HG02885 (cell line): ENCODE measurements at regions not wholly inside any gene's neighbourhood (a gene's known extent, or its start where the extent isn't known, plus 50 kb on each side); places are given as distances from the start of the nearest gene placed in this dataset.

Source experiments
- ATAC-seq: cut with Tn5 transposase; IDR thresholded peaks from one replicate; pipeline ENCODE4 v1.9.1; 2021; ENCODE audit warnings: mild to moderate bottlenecking; ENCODE audit not compliant: unreplicated experiment, poor library complexity

GRCh38 chr5:174229514-174230370, 184.2 kb downstream of the NSG2 start:
- ATAC-seq: no peak

DNA sequence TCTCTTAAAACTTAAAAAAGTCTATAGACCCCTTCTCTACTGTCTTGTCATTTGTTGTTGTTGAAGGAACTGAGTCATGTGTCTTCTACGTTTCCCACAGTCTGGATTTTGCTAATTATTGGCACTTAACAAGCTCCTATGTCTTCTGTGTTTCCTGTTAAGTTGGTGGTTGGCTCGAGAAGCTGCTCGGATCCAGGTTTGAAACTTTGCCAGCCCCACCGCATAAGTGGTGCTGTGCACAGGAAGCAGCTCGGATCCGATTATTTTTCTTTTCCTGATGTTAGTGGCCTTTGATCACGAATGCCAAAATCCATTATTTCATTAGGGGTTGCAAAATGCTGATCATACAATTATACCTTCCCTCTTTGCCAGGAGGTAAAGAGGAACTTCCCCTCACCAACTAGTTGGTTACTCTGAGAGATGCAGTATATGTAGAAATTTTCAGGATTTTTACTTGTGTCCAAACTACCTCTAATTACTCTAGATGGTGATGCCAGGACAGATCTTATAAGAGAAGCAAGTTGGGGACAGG, 186.5 kb downstream of the NSG2 start:
- ATAC-seq: no peak

DNA sequence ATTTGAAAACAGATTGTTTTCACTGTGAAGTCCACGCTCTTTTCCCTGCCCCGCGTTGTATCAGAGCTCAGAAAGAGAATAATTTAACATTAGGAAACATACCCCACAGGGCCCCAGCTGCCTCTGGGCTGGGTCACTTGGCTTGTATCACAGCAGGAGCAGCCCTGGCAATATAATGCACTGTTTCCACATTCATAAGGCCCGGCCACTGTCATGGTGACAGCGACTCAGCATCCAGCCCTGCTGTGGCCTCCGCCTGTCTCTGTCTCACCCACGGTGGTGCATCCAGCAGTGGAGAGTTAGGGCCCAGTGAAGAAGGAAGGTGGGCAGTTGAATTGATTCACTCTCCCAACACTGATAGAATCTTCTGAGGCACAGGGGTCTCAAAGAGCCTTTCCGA, 188.9 kb downstream of the NSG2 start:
- no peak for ATAC-seq

DNA sequence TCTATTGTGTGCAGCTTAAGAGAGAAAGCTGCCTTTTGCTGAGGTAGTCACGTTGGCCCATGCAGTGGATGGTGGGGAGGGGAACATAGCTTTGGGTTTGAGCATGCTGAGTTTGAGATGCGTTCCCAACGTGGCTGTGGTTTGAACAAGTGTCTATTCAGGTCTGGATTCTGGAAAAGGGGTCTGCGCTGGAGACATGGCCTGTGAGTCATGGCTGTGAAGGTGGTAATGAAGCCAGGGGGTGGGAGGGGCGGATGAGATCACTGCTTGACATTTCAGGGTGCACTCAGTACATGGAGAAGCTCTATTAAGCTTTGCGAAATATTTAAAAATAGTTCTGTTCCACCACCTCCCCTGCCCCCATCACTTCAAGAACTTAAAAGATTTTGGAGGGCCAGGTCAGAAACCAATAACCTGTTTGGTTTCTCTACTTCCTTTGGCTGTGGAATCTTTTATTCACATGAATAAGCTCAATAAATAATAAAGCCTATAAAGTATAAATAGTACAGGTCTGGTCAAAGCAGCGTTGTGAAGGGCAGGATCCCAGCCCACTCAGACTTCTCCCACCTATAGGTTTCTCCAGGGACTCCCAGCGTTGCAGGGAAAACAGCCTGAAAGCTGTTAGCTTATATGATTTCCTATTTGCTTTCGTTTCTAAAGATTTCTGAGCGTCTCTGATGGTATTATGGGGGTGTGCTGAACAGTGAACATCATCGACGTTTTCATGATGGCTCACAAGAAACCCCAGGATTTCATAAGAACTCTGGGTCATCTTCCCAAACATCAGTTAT, 189.9 kb downstream of the NSG2 start:
- ATAC-seq: no peak

DNA sequence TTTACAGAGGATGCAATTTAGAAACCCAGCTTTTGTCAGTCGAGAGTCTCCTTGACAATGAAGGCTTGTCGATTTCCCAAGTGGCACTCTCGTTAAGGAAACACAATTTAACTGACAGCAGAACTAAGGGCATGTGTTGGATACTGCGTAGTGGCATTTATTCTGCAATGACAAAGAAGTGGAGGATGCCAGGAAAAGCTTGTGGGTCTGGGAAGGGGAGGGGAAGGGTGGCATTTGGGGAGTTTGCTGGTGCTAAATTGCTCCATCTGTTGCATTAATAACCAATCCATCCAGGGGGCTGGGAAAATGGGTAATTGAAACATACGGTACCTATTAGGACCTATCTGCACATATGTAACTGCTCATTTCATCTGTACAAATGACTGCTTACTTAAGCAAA, 190.6 kb downstream of the NSG2 start:
- ATAC-seq: no peak

GRCh38 chr5:174239718-174240117, 194.2 kb downstream of the NSG2 start:
- no peak for ATAC-seq

DNA sequence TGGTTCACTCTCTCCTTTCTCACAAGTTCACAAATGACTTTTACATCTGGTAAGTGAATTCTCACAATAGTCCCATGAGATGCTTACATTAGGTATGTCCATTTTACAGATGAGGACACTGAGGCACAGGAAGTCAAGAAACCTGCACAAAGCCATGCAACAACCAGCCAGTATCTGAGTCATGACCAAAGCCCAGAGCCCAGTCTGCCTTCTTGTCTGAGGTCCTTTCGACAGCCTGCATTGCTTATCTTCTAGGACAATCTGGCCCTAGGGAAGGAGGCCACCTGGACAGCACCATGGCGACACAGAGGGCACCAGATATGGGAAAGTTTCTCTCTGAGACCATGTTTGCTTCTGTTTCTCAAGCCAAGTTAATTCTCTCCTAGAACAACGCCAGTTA, 197.1 kb downstream of the NSG2 start:
- no peak for ATAC-seq

DNA sequence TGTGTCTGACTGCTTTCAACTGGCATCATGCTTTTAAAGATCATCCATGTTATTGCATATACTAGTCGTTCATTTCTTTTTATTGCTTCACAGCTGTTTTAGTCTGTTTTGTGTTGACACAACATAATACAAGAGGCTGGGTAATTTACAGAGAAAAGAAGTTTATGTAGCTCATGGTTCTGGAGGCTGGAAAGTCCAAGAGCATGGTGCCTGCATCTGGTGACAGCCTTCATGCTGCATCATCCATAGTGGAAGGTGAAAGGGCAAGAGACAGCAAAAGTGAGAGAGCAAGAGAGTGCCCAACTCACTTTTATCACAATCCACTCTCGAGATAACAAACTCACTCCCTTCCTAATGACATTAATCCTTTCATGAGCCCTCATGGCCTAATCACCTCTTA, 198.4 kb downstream of the NSG2 start:
- no peak for ATAC-seq

DNA sequence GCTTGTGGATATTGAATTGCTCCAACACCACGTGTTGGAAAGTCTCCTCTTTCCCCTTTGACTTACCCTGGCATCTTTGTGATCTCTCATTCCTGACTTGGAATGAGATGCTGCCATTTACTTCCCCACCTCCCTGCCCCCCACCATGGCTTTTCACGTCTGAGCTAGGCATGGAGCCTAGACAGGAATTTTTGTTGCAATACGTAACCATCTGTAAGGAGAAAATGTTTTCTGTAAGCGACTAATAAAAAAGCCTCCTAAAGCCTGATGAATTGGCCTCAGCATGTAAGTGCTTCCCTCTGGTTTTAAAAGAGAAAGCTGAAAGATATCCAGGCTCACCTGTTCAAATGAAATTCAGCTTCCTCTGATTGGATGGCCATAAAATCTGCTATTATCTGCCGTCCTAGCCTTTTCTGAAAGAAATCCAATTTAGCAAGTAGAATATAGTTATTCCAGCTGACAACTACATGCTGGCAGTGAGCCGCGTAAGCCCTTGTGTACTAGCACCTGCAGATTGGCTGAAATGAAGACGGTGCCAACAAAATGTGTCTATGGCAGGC, 200.1 kb downstream of the NSG2 start:
- ATAC-seq: no peak

DNA sequence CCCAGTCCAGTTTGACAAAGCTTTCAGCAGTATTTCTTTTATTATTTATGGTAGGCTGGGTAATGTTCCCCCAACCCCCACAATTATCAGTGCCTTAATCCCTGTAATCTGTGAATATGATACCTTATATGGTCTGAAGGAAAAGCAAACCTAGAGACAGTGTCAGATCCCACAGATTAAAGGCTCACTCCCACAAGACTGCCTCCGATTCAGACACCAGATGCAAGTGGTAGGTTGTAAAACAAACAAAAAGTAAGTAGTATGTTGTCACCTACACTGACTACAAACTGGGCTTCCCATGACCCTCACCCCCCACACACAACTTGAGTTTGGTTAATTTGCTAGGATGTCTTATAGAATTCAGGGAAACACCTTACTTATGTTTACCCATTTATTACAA, 201.2 kb downstream of the NSG2 start:
- no peak for ATAC-seq

DNA sequence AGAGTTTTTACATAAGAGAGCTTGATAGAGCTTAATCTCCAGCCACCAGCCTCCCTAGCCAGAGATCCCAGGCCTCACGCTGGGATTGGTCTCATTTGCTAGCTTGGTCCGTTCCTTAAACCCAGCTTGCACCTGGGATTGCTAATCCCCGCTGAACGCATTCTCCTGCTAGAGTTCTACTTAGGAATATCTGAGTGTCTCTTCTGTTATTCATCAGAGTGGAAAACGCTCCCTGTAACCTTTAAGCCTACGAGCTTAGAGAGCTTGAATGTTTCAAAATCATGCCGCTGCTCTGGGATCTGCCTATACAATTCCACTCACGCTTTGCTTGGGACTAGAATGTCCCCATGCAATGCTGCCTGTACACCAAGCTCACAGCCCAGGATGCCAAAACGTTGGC, 201.8 kb downstream of the NSG2 start:
- no peak for ATAC-seq

DNA sequence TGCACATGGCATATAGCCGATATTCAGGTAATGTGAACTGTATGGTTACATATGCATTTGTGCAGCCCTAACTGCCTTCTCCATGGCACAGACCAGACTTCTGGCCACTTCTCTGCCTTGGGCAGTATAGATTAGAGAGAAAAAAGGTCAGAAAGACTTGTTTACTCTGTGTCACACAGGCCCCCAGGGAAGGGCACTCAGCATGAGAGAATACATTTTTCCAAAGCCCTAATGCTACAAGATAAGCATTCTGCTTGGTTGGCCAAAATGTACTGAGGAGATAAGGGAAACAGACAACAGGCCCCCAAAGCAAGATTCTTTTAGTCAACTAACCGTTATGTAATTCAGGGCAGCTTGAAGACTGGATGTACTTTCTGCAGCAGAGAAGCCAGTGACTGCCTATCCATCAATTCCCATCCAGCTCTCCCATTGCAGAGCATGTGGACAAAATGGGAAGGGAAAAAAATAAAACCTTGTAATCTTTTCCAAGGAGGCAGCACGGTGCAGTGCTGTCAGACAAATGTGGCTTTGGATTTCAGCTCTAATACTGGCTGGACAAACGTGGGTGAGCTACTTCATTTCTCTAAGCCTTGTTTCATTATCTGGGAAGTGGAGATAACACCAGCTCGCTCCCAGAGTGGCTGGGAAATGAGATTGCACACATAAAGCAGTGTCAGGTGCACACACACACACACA, 205.9 kb downstream of the NSG2 start:
- ATAC-seq: no peak

GRCh38 chr5:174252121-174252520, 206.6 kb downstream of the NSG2 start:
- ATAC-seq: no peak

DNA sequence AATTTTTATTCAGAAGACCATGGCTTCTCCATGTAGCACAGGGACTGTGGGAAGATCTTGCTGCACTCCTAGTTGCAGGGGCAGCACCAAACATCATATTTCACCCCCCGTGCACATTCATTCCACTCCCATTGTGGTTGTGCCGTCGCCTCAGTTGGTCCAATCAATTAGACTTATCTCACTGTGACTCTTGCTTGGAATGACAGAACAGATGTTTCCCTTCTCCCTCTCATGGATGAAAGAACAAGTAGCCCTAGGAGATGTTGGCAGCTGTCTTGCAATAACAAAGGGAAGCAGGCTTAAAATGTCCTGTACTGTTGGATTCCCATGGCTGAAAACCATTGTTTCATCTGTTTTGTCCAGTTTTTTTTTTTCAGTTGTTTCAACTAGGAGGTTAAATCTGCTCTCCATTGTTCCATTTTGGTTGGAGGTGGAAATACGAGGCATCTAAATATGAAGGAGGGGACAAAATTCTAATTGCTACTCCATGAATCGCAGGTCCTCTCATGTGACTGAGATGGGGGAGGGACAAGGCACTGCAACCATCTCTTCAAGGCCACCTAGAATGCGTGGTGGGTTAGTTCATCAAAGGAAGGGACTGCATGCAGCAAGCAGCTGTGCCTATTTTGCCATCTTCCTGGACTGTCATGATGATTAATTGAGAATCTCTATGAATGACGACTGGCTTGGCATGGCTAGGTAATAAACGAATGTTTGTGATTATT, 214.4 kb downstream of the NSG2 start:
- no peak for ATAC-seq

DNA sequence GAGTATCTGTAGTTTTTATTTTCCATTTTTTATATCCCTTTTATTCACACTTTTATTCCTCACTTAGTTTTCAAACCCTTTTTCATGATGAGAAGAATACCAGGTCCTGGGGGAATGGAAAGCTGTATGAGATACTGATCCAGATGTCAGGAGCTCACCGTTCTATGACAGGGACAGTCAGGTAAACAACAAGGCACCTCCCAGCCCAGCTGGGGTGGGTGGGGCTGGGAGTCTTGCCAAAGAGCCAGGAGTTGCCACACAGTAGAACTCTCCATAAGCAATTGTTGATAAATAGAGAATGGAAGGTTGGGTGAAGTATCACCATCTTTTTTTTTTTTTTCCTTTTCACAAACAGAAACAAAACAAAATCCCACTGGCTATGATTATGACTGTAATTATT, 225.8 kb downstream of the NSG2 start:
- ATAC-seq: no peak

DNA sequence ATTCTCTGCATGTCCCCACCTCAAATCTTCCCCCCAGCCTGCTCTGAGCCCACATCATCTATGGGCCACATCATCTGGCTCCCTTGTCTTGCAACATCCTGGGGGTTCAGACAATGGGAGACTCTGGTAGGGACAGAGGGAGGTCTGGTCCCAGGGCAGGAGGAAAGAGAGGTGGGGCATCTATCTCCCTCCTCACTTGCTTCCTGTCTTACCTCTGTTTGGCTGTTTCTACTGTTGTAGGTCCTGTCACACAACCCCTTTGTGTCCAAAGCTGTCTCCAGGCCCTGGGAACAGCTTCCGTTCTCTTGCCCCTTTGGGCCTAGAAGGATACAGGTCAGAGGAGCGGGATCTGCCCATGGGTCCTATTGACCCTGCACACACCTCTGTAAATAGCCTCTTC, 227.2 kb downstream of the NSG2 start:
- no peak for ATAC-seq

DNA sequence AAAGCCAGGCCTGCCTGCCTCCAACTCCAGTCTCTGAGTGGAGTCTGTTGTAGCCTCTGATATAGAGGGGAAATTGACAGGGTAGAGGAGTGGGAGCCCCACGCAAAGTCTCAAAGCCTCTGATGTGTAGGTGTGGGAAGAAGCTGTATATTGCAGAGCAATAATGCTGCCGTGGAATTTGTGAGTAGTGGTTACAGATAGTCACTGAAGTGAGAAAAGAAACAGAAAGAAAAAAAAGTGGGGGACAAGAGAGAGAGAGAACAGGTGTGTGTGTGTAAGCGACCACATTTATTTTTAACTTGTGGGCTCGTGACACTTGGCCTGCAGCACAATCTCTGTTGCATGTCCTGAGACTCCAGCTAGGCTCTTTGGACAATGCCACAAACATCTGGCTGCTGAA, 227.8 kb downstream of the NSG2 start:
- peak; percentile 94 for ATAC-seq

- no peak for ATAC-seq
These were observed 230.5 kb downstream of the NSG2 start for GRCh38 chr5:174275959-174276358.

- ATAC-seq: no peak
These were observed 235.7 kb downstream of the NSG2 start for GRCh38 chr5:174281089-174281760.
